GM23248 (cell line): ENCODE measurements at regions not wholly inside any gene's neighbourhood (a gene's known extent, or its start where the extent isn't known, plus 50 kb on each side); places are given as distances from the start of the nearest gene placed in this dataset.
"Not testable (repeated sequence)": the region's sequence is repeated elsewhere in the genome, so short reads cannot be mapped to it uniquely, and the experiment has no call there.

Experiments
- EZH2 ChIP-seq: fragments of 200-600 bp; sonication (generic); IDR thresholded peaks from 2 replicates; pipeline ENCODE4 v1.6.1; 2018; ENCODE audit warnings: antibody characterized with exemption, mild to moderate bottlenecking; ENCODE audit not compliant: insufficient read depth, poor library complexity, severe bottlenecking
- EZH2phosphoT487 ChIP-seq: fragments of 200-600 bp; sonication (generic); IDR thresholded peaks from 2 replicates; pipeline ENCODE4 v1.6.1; 2018; ENCODE audit warnings: antibody characterized with exemption, moderate library complexity, mild to moderate bottlenecking, low read depth; ENCODE audit not compliant: insufficient read depth

DNA sequence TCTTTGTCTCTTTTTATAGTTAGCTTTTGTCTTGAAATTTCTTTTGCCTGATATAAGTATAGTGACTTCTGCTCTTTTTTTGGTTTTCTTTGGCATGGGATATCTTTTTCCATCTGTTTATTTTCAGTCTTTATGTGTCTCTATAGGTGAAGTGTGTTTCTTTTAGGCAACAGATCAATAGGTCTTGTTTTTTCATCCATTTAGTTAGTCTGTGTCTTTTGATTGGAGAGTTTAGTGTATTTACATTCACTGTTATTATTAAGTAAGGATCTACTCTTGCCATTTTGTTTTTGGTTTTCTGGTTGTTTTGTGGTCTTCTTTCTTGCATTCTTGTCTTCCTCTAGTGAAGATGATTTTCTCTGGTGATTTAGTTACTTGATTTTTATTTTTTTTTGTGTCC lies 190.2 kb downstream of the CCDC74A start:
- not testable (repeated sequence) for TF ChIP-seq EZH2, EZH2phosphoT487
